Liver (tissue), 8 donors: ENCODE measurements at regions not wholly inside any gene's neighbourhood (a gene's known extent, or its start where the extent isn't known, plus 50 kb on each side); places are given as distances from the start of the nearest gene placed in this dataset.

ENCODE experiments used
- DNase-seq: peaks from one replicate; pipeline ENCODE4 v3.0.0-alpha.2; 2017; ENCODE audit warnings: low spot score
- H3K27ac ChIP-seq, 2 donors: one replicate each; pipeline ENCODE4 v1.7.0; 2013; ENCODE audit warnings: inconsistent platforms in 2 of 2, low read length in 2 of 2, control low read depth in 1 of 2, low read depth in 1 of 2, mild to moderate bottlenecking in 1 of 2
- H3K27me3 ChIP-seq, 4 donors: one replicate each; pipeline versions ENCODE4 v1.6.1 to v1.7.0; 2013; ENCODE audit warnings: low read length in 3 of 4, inconsistent platforms in 1 of 4, mild to moderate bottlenecking in 1 of 4, moderate library complexity in 1 of 4; ENCODE audit not compliant: control insufficient read depth in 4 of 4, insufficient read depth in 4 of 4
- H3K36me3 ChIP-seq, 4 donors: one replicate each; pipeline versions ENCODE4 v1.6.1 to v1.7.0; 2013; ENCODE audit warnings: low read length in 3 of 4, mild to moderate bottlenecking in 3 of 4, low read depth in 1 of 4, moderate library complexity in 1 of 4; ENCODE audit not compliant: control insufficient read depth in 4 of 4, insufficient read depth in 3 of 4
- H3K4me1 ChIP-seq, 4 donors: one replicate each; pipeline versions ENCODE4 v1.6.1 to v1.7.0; 2013; ENCODE audit warnings: low read length in 3 of 4, mild to moderate bottlenecking in 3 of 4, moderate library complexity in 1 of 4; ENCODE audit not compliant: control insufficient read depth in 4 of 4, insufficient read depth in 4 of 4
- H3K4me3 ChIP-seq, 3 donors: one replicate each; pipeline versions ENCODE4 v1.6.1 to v1.7.0; 2013; ENCODE audit warnings: low read length in 3 of 3, control low read depth in 1 of 3, low read depth in 1 of 3, mild to moderate bottlenecking in 1 of 3
- H3K9ac ChIP-seq, 2 donors: one replicate each; pipeline ENCODE4 v1.7.0; 2013; ENCODE audit warnings: low read length in 2 of 2, mild to moderate bottlenecking in 2 of 2, moderate library complexity in 2 of 2, control low read depth in 1 of 2, low read depth in 1 of 2
- H3K9me3 ChIP-seq, 4 donors: one replicate each; pipeline versions ENCODE4 v1.6.1 to v1.7.0; 2013; ENCODE audit warnings: low read length in 3 of 4; ENCODE audit not compliant: control insufficient read depth in 4 of 4
- ATF3 ChIP-seq: IDR thresholded peaks from 2 replicates; pipeline ENCODE4 v1.6.1; 2016; ENCODE audit warnings: antibody characterized with exemption
- CTCF ChIP-seq: fragments of 150-350 bp; IDR thresholded peaks from 2 replicates; pipeline ENCODE4 v1.5.1; 2017; ENCODE audit warnings: improper control_type of control experiment, low read depth, low read length; ENCODE audit not compliant: missing input control
- EGR1 ChIP-seq, 2 donors: IDR thresholded peaks; 2 replicates each; pipeline ENCODE4 v1.6.1; 2016 to 2018; ENCODE audit warnings: antibody characterized with exemption in 2 of 2, low read depth in 2 of 2
- FOXA1 ChIP-seq: IDR thresholded peaks from 2 replicates; pipeline ENCODE4 v1.6.1; 2016; ENCODE audit warnings: antibody characterized with exemption
- FOXA2 ChIP-seq: IDR thresholded peaks from 2 replicates; pipeline ENCODE4 v1.6.1; 2016; ENCODE audit warnings: antibody characterized with exemption
- GABPA ChIP-seq, 2 donors: IDR thresholded peaks in 1 of 2; conservative IDR thresholded peaks in 1 of 2; 2 replicates each; pipeline ENCODE4 v1.6.1; 2016; ENCODE audit warnings: antibody characterized with exemption in 2 of 2, mild to moderate bottlenecking in 1 of 2, moderate library complexity in 1 of 2
- HNF4A ChIP-seq, 2 donors: conservative IDR thresholded peaks; 2 replicates each; pipeline ENCODE4 v1.6.1; 2016; ENCODE audit warnings: antibody characterized with exemption in 2 of 2, mild to moderate bottlenecking in 2 of 2
- HNF4G ChIP-seq: IDR thresholded peaks from 2 replicates; pipeline ENCODE4 v1.6.1; 2016; ENCODE audit warnings: antibody characterized with exemption
- JUND ChIP-seq, 2 donors: IDR thresholded peaks; 2 replicates each; pipeline ENCODE4 v1.6.1; 2016; ENCODE audit warnings: antibody characterized with exemption in 2 of 2
- MAX ChIP-seq: IDR thresholded peaks from 2 replicates; pipeline ENCODE4 v1.6.1; 2016; ENCODE audit warnings: antibody characterized with exemption
- NR2F2 ChIP-seq: IDR thresholded peaks from 2 replicates; pipeline ENCODE4 v1.6.1; 2016; ENCODE audit warnings: antibody characterized with exemption
- RAD21 ChIP-seq, 2 donors: IDR thresholded peaks; 2 replicates each; pipeline ENCODE4 v1.6.1; 2016; ENCODE audit warnings: antibody characterized with exemption in 2 of 2, mild to moderate bottlenecking in 2 of 2
- REST ChIP-seq: IDR thresholded peaks from 2 replicates; pipeline ENCODE4 v1.6.1; 2016; ENCODE audit warnings: antibody characterized with exemption, mild to moderate bottlenecking
- RXRA ChIP-seq, 2 donors: IDR thresholded peaks; 2 replicates each; pipeline ENCODE4 v1.6.1; 2017 to 2018; ENCODE audit warnings: antibody characterized with exemption in 2 of 2, mild to moderate bottlenecking in 1 of 2
- SP1 ChIP-seq: IDR thresholded peaks from 2 replicates; pipeline ENCODE4 v1.6.1; 2018; ENCODE audit warnings: antibody characterized with exemption, mild to moderate bottlenecking
- TAF1 ChIP-seq: conservative IDR thresholded peaks from 2 replicates; pipeline ENCODE4 v1.6.1; 2016; ENCODE audit warnings: antibody characterized with exemption, mild to moderate bottlenecking
- YY1 ChIP-seq: IDR thresholded peaks from 2 replicates; pipeline ENCODE4 v1.6.1; 2016; ENCODE audit warnings: antibody characterized with exemption, mild to moderate bottlenecking
- ZBTB33 ChIP-seq: IDR thresholded peaks from 2 replicates; pipeline ENCODE4 v1.6.1; 2016; ENCODE audit warnings: antibody characterized with exemption
- WGBS: extraction: QIAGEN DNeasy Blood & Tissue Kit; methylation state at CpG from one replicate; pipeline ENCODE4 v1.1.7; 2013; 5-methylcytosine and 5-hydroxymethylcytosine counted together
- donor health status: healthy.
- donor health status: healthy.
- donor health status: healthy.
- donor health status: healthy.
- donor health status: healthy.

- TF ChIP-seq FOXA1 (no peak), YY1 (no peak), HNF4A (conservative IDR thresholded peaks at IDR 0.05) (no peak), NR2F2 (no peak), SP1 (no peak)
Measured at GRCh38 chr6:109291902-109292301, 90.4 kb downstream of the CD164 start (continued).

- Histone ChIP-seq H3K9me3 (no peaks in the 10 kb centered on the region), H3K4me3 (no peak overlapping the region), H3K4me1 (no peaks in the 10 kb centered on the region), H3K36me3 (no peaks in the 10 kb centered on the region), H3K9ac (no peak overlapping the region), H3K27ac (no peak overlapping the region), H3K27me3 (no peaks in the 10 kb centered on the region)
- TF ChIP-seq ATF3, result no peak
- TF ChIP-seq NR2F2, result no peak
- no peak for TF ChIP-seq GABPA (IDR thresholded peaks at IDR 0.05 in 1 of 2, conservative IDR thresholded peaks at IDR 0.05 in 1 of 2)
- TF ChIP-seq TAF1, result no peak
- no peak for TF ChIP-seq FOXA2
- no peak for TF ChIP-seq SP1
- TF ChIP-seq CTCF, result no peak
- no peak for TF ChIP-seq RXRA (IDR thresholded peaks at IDR 0.05)
- no peak for TF ChIP-seq MAX
- TF ChIP-seq HNF4G, result no peak
- no peak for TF ChIP-seq EGR1 (IDR thresholded peaks at IDR 0.05; ENCODE audit: low read depth in 2 of 2)
- TF ChIP-seq JUND (IDR thresholded peaks at IDR 0.05), result no peak
- TF ChIP-seq YY1, result no peak
- TF ChIP-seq FOXA1, result no peak
- no peak for TF ChIP-seq HNF4A (conservative IDR thresholded peaks at IDR 0.05)
- no peak for TF ChIP-seq REST
- no peak for DNase-seq
- 78% methylated on average over 56 of the region's 56 CpGs for WGBS
Measured at GRCh38 chr6:109290143-109290931, 91.9 kb downstream of the CD164 start.

GRCh38 chr6:109285366-109285765, 96.9 kb downstream of the CD164 start:
- H3K27me3 ChIP-seq, result no peaks in the 10 kb centered on the region
- H3K27ac ChIP-seq, result no peak overlapping the region
- H3K9me3 ChIP-seq, result no peaks in the 10 kb centered on the region
- H3K4me3 ChIP-seq, result no peak overlapping the region
- H3K4me1 ChIP-seq, result no peaks in the 10 kb centered on the region
- no peaks in the 10 kb centered on the region for H3K36me3 ChIP-seq
- WGBS, result 80% methylated on average over 3 of the region's 3 CpGs
- DNase-seq, result no peak
- H3K9ac ChIP-seq, result no peak overlapping the region
- TF ChIP-seq FOXA1 (no peak), SP1 (no peak), HNF4G (no peak), ZBTB33 (no peak), MAX (no peak), REST (no peak), TAF1 (no peak), RAD21 (IDR thresholded peaks at IDR 0.05) (no peak), ATF3 (no peak)
